ENCODE measurements at regions not wholly inside any gene's neighbourhood (a gene's known extent, or its start where the extent isn't known, plus 50 kb on each side); places are given as distances from the start of the nearest gene placed in this dataset.

GRCh38 chr3:137264071-137264820 lies 306.5 kb downstream of the IL20RB start:
- Histone ChIP-seq H3K4me1 (no peaks in the 10 kb centered on the region), H3K36me3 (ENCODE audit: control insufficient read depth, insufficient read depth, low read length) (no peaks in the 10 kb centered on the region), H3K27me3 (replicated peaks; ENCODE audit: control insufficient read depth, insufficient read depth, low read length) (no peaks in the 10 kb centered on the region; the same call in 1 of the 2 replicates), H3K9me3 (no peaks in the 10 kb centered on the region), H3K4me3 (ENCODE audit: low read depth, low read length) (no peak overlapping the region)
- Mint-ChIP-seq H3K9me3 (ENCODE audit: unreplicated experiment) (no peaks in the 10 kb centered on the region), H3K27me3 (ENCODE audit: insufficient read depth, unreplicated experiment) (peaks cover 15% of the 10 kb centered on the region), H3K36me3 (ENCODE audit: insufficient read depth, unreplicated experiment) (no peaks in the 10 kb centered on the region), H3K4me3 (ENCODE audit: unreplicated experiment) (no peak overlapping the region), H3K4me1 (ENCODE audit: low read depth, unreplicated experiment) (no peaks in the 10 kb centered on the region), H3K27ac (ENCODE audit: unreplicated experiment) (no peak overlapping the region)
- POLR2A ChIA-PET: no interaction called here
- CTCF ChIA-PET: no interaction called here
- BruUV-seq (replicated peaks): no TSS peak
- intact Hi-C loops (cut with micrococcal nuclease; ENCODE audit: unreplicated experiment): no loop called here
- TF ChIP-seq CTCF (IDR thresholded peaks at IDR 0.05; ENCODE audit: insufficient read depth in 1 of 2, low read depth in 1 of 2, low read length in 1 of 2, severe bottlenecking in 1 of 2, unreplicated experiment in 1 of 2): no peak
- DNase-seq: no peak

DNA sequence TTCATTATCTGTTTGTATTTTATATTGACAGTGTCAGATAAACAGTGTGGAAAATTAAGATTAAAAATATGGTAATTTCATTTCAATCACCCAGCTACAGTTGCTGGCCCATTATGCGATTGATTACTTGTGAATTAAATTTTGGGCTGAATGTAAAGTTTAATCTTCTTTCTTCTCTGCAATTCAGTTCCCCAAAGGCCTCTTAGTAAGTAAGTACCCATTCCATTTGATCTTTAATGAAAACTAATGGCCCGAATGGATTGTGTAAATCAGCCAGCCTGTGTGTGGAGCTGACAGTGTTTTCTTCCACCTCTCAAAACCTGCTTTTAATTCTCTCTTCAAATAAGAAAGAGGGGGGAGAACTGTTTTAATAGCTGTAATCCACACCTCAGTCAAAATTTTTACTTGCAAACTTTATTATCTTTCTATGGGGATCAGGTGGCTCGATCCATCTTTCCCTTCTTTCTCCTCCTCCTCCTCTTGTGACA lies 307.1 kb downstream of the IL20RB start:
- no peak overlapping the region for H3K27ac Mint-ChIP-seq (ENCODE audit: unreplicated experiment)
- Histone ChIP-seq H3K36me3 (ENCODE audit: control insufficient read depth, insufficient read depth, low read length) (no peaks in the 10 kb centered on the region), H3K27me3 (replicated peaks; ENCODE audit: control insufficient read depth, insufficient read depth, low read length) (no peaks in the 10 kb centered on the region; the same call in 1 of the 2 replicates), H3K9me3 (no peaks in the 10 kb centered on the region), H3K4me1 (no peaks in the 10 kb centered on the region), H3K4me3 (ENCODE audit: low read depth, low read length) (no peak overlapping the region)
- H3K36me3 Mint-ChIP-seq (ENCODE audit: insufficient read depth, unreplicated experiment): no peaks in the 10 kb centered on the region
- intact Hi-C loops (cut with micrococcal nuclease; ENCODE audit: unreplicated experiment): no loop called here
- H3K4me3 Mint-ChIP-seq (ENCODE audit: unreplicated experiment): no peak overlapping the region
- no peaks in the 10 kb centered on the region for H3K4me1 Mint-ChIP-seq (ENCODE audit: low read depth, unreplicated experiment)
- no peak for TF ChIP-seq CTCF (IDR thresholded peaks at IDR 0.05; ENCODE audit: insufficient read depth in 1 of 2, low read depth in 1 of 2, low read length in 1 of 2, severe bottlenecking in 1 of 2, unreplicated experiment in 1 of 2)
- no peaks in the 10 kb centered on the region for H3K9me3 Mint-ChIP-seq (ENCODE audit: unreplicated experiment)
- ChIA-PET POLR2A (no interaction called here), CTCF (interaction anchor here (0.8 kb wide), 1 partner anchor 160 kb away, joined by 4 read pairs; no protein-coding TSS in a partner anchor)
- no TSS peak for BruUV-seq (replicated peaks)
- peaks cover 11% of the 10 kb centered on the region for H3K27me3 Mint-ChIP-seq (ENCODE audit: insufficient read depth, unreplicated experiment)
- no peak for DNase-seq

DNA sequence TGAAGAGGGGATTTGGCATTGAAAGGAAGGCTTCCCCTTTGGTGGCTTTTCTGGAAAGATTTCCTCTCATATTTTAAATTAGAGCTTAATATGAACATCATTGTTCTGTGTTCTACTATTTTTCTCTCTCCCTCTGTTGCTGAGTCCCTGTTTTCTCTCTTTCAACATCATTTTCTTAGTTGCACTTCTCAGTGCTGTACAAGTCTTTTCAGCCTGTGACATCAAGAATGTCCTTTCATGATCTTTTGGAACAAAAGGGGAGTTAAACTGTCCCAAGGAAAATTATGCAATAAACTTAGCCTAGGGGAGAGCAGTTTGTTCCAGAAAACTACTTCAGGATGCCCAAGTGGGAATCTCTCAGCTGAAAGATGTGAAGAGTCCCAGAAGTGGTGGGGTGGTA lies 325.1 kb downstream of the IL20RB start:
- Mint-ChIP-seq H3K4me3 (ENCODE audit: unreplicated experiment) (no peak overlapping the region), H3K27ac (ENCODE audit: unreplicated experiment) (no peak overlapping the region), H3K9me3 (ENCODE audit: unreplicated experiment) (no peaks in the 10 kb centered on the region), H3K4me1 (ENCODE audit: low read depth, unreplicated experiment) (no peaks in the 10 kb centered on the region), H3K27me3 (ENCODE audit: insufficient read depth, unreplicated experiment) (peaks cover 17% of the 10 kb centered on the region), H3K36me3 (ENCODE audit: insufficient read depth, unreplicated experiment) (no peaks in the 10 kb centered on the region)
- intact Hi-C loops (cut with micrococcal nuclease; ENCODE audit: unreplicated experiment): no loop called here
- ChIA-PET CTCF (no interaction called here), POLR2A (no interaction called here)
- no peak for TF ChIP-seq CTCF (IDR thresholded peaks at IDR 0.05; ENCODE audit: insufficient read depth in 1 of 2, low read depth in 1 of 2, low read length in 1 of 2, severe bottlenecking in 1 of 2, unreplicated experiment in 1 of 2)
- no peaks in the 10 kb centered on the region for H3K27me3 ChIP-seq (replicated peaks; ENCODE audit: control insufficient read depth, insufficient read depth, low read length)
- DNase-seq: no peak
- H3K9me3 ChIP-seq: no peaks in the 10 kb centered on the region
- no peaks in the 10 kb centered on the region for H3K36me3 ChIP-seq (ENCODE audit: control insufficient read depth, insufficient read depth, low read length)
- BruUV-seq (replicated peaks): no TSS peak
- H3K4me3 ChIP-seq (ENCODE audit: low read depth, low read length): no peak overlapping the region
- H3K4me1 ChIP-seq: no peaks in the 10 kb centered on the region

Data from Caco-2 (cell line).